22Rv1 (cell line): ENCODE measurements at regions not wholly inside any gene's neighbourhood (a gene's known extent, or its start where the extent isn't known, plus 50 kb on each side); places are given as distances from the start of the nearest gene placed in this dataset.

ENCODE experiments used
- H3K27ac ChIP-seq: fragments of 450-650 bp; 2 replicates; pipeline ENCODE4 v1.5.1; 2017
- CTCF ChIP-seq: fragments of 450-650 bp; IDR thresholded peaks from 2 replicates; pipeline ENCODE4 v1.5.1; 2017; ENCODE audit warnings: mild to moderate bottlenecking
- ZFX ChIP-seq: fragments of 450-650 bp; IDR thresholded peaks from 2 replicates; pipeline ENCODE4 v1.6.1; 2017; ENCODE audit warnings: antibody characterized with exemption, borderline replicate concordance

GRCh38 chr7:148483515-148484308, 106.9 kb upstream of the C7orf33 start:
- TF ChIP-seq CTCF: no peak
- TF ChIP-seq ZFX: no peak
- no peak overlapping the region for H3K27ac ChIP-seq

GRCh38 chr7:148484486-148484885, 106.1 kb upstream of the C7orf33 start:
- H3K27ac ChIP-seq: no peak overlapping the region
- no peak for TF ChIP-seq ZFX
- TF ChIP-seq CTCF: no peak

- H3K27ac ChIP-seq: no peak overlapping the region
- TF ChIP-seq ZFX: no peak
- peak; percentile 21; the same call in 1 of the 2 replicates for TF ChIP-seq CTCF
Observed at GRCh38 chr7:148485618-148486017, 104.9 kb upstream of the C7orf33 start.

GRCh38 chr7:148486937-148487336, 103.6 kb upstream of the C7orf33 start:
- no peak for TF ChIP-seq CTCF
- no peak for TF ChIP-seq ZFX
- no peak overlapping the region for H3K27ac ChIP-seq

- TF ChIP-seq CTCF: no peak
- TF ChIP-seq ZFX: no peak
- no peak overlapping the region for H3K27ac ChIP-seq
Observed at GRCh38 chr7:148487912-148488311, 102.7 kb upstream of the C7orf33 start.

- H3K27ac ChIP-seq: no peak overlapping the region
- TF ChIP-seq CTCF (no peak), ZFX (no peak)
Observed at GRCh38 chr7:148489678-148490077, 100.9 kb upstream of the C7orf33 start.

- no peak overlapping the region for H3K27ac ChIP-seq
- TF ChIP-seq ZFX: no peak
- TF ChIP-seq CTCF: no peak
Observed at GRCh38 chr7:148492157-148492860, 98.3 kb upstream of the C7orf33 start.
